Liver (tissue), 8 donors: ENCODE measurements at regions not wholly inside any gene's neighbourhood (a gene's known extent, or its start where the extent isn't known, plus 50 kb on each side); places are given as distances from the start of the nearest gene placed in this dataset.

Experiments
- DNase-seq: peaks from one replicate; pipeline ENCODE4 v3.0.0-alpha.2; 2017; ENCODE audit warnings: low spot score
- H3K27ac ChIP-seq, 2 donors: one replicate each; pipeline ENCODE4 v1.7.0; 2013; ENCODE audit warnings: inconsistent platforms in 2 of 2, low read length in 2 of 2, control low read depth in 1 of 2, low read depth in 1 of 2, mild to moderate bottlenecking in 1 of 2
- H3K27me3 ChIP-seq, 4 donors: one replicate each; pipeline versions ENCODE4 v1.6.1 to v1.7.0; 2013; ENCODE audit warnings: low read length in 3 of 4, inconsistent platforms in 1 of 4, mild to moderate bottlenecking in 1 of 4, moderate library complexity in 1 of 4; ENCODE audit not compliant: control insufficient read depth in 4 of 4, insufficient read depth in 4 of 4
- H3K36me3 ChIP-seq, 4 donors: one replicate each; pipeline versions ENCODE4 v1.6.1 to v1.7.0; 2013; ENCODE audit warnings: low read length in 3 of 4, mild to moderate bottlenecking in 3 of 4, low read depth in 1 of 4, moderate library complexity in 1 of 4; ENCODE audit not compliant: control insufficient read depth in 4 of 4, insufficient read depth in 3 of 4
- H3K4me1 ChIP-seq, 4 donors: one replicate each; pipeline versions ENCODE4 v1.6.1 to v1.7.0; 2013; ENCODE audit warnings: low read length in 3 of 4, mild to moderate bottlenecking in 3 of 4, moderate library complexity in 1 of 4; ENCODE audit not compliant: control insufficient read depth in 4 of 4, insufficient read depth in 4 of 4
- H3K4me3 ChIP-seq, 3 donors: one replicate each; pipeline versions ENCODE4 v1.6.1 to v1.7.0; 2013; ENCODE audit warnings: low read length in 3 of 3, control low read depth in 1 of 3, low read depth in 1 of 3, mild to moderate bottlenecking in 1 of 3
- H3K9ac ChIP-seq, 2 donors: one replicate each; pipeline ENCODE4 v1.7.0; 2013; ENCODE audit warnings: low read length in 2 of 2, mild to moderate bottlenecking in 2 of 2, moderate library complexity in 2 of 2, control low read depth in 1 of 2, low read depth in 1 of 2
- H3K9me3 ChIP-seq, 4 donors: one replicate each; pipeline versions ENCODE4 v1.6.1 to v1.7.0; 2013; ENCODE audit warnings: low read length in 3 of 4; ENCODE audit not compliant: control insufficient read depth in 4 of 4
- ATF3 ChIP-seq: IDR thresholded peaks from 2 replicates; pipeline ENCODE4 v1.6.1; 2016; ENCODE audit warnings: antibody characterized with exemption
- EGR1 ChIP-seq, 2 donors: IDR thresholded peaks; 2 replicates each; pipeline ENCODE4 v1.6.1; 2016 to 2018; ENCODE audit warnings: antibody characterized with exemption in 2 of 2, low read depth in 2 of 2
- FOXA1 ChIP-seq: IDR thresholded peaks from 2 replicates; pipeline ENCODE4 v1.6.1; 2016; ENCODE audit warnings: antibody characterized with exemption
- FOXA2 ChIP-seq: IDR thresholded peaks from 2 replicates; pipeline ENCODE4 v1.6.1; 2016; ENCODE audit warnings: antibody characterized with exemption
- GABPA ChIP-seq, 2 donors: IDR thresholded peaks in 1 of 2; conservative IDR thresholded peaks in 1 of 2; 2 replicates each; pipeline ENCODE4 v1.6.1; 2016; ENCODE audit warnings: antibody characterized with exemption in 2 of 2, mild to moderate bottlenecking in 1 of 2, moderate library complexity in 1 of 2
- HNF4A ChIP-seq, 2 donors: conservative IDR thresholded peaks; 2 replicates each; pipeline ENCODE4 v1.6.1; 2016; ENCODE audit warnings: antibody characterized with exemption in 2 of 2, mild to moderate bottlenecking in 2 of 2
- HNF4G ChIP-seq: IDR thresholded peaks from 2 replicates; pipeline ENCODE4 v1.6.1; 2016; ENCODE audit warnings: antibody characterized with exemption
- JUND ChIP-seq, 2 donors: IDR thresholded peaks; 2 replicates each; pipeline ENCODE4 v1.6.1; 2016; ENCODE audit warnings: antibody characterized with exemption in 2 of 2
- MAX ChIP-seq: IDR thresholded peaks from 2 replicates; pipeline ENCODE4 v1.6.1; 2016; ENCODE audit warnings: antibody characterized with exemption
- RAD21 ChIP-seq, 2 donors: IDR thresholded peaks; 2 replicates each; pipeline ENCODE4 v1.6.1; 2016; ENCODE audit warnings: antibody characterized with exemption in 2 of 2, mild to moderate bottlenecking in 2 of 2
- RXRA ChIP-seq, 2 donors: IDR thresholded peaks; 2 replicates each; pipeline ENCODE4 v1.6.1; 2017 to 2018; ENCODE audit warnings: antibody characterized with exemption in 2 of 2, mild to moderate bottlenecking in 1 of 2
- SP1 ChIP-seq: IDR thresholded peaks from 2 replicates; pipeline ENCODE4 v1.6.1; 2018; ENCODE audit warnings: antibody characterized with exemption, mild to moderate bottlenecking
- TAF1 ChIP-seq: conservative IDR thresholded peaks from 2 replicates; pipeline ENCODE4 v1.6.1; 2016; ENCODE audit warnings: antibody characterized with exemption, mild to moderate bottlenecking
- YY1 ChIP-seq: IDR thresholded peaks from 2 replicates; pipeline ENCODE4 v1.6.1; 2016; ENCODE audit warnings: antibody characterized with exemption, mild to moderate bottlenecking
- ZBTB33 ChIP-seq: IDR thresholded peaks from 2 replicates; pipeline ENCODE4 v1.6.1; 2016; ENCODE audit warnings: antibody characterized with exemption
- WGBS: extraction: QIAGEN DNeasy Blood & Tissue Kit; methylation state at CpG from one replicate; pipeline ENCODE4 v1.1.7; 2013; 5-methylcytosine and 5-hydroxymethylcytosine counted together
- TF ChIP-seq, protein P1 (sequence below): fragments of 150-350 bp; IDR thresholded peaks from 2 replicates; pipeline ENCODE4 v1.5.1; 2017; ENCODE audit warnings: improper control_type of control experiment, low read depth, low read length; ENCODE audit not compliant: missing input control
- TF ChIP-seq, protein P2 (sequence below): IDR thresholded peaks from 2 replicates; pipeline ENCODE4 v1.6.1; 2016; ENCODE audit warnings: antibody characterized with exemption, mild to moderate bottlenecking
- donor health status: healthy.
- donor health status: healthy.
- donor health status: healthy.
- donor health status: healthy.
- donor health status: healthy.

DNA sequence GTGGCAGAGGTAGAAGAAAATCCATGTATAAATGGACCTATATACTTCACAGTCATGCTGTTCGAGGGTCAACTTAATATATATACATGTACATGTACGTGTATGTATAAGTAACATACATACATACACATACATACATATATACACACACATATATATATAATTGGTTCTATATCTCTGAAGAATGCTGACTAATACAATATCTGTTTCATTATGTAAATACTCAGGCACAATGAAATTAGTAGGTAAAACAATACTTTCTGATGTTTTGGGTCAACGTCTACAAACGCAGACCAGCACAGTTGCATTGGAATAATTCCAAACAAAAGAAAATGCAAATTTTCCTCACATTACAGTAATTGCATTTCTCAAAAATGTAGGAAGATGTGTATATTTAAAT is 202.7 kb upstream of the DAAM1 start:
- Histone ChIP-seq H3K27me3 (peaks cover 0 to 4% (median 0%) of the 10 kb centered on the region in 4 donors), H3K4me1 (no peaks in the 10 kb centered on the region), H3K9ac (no peak overlapping the region), H3K4me3 (no peak overlapping the region), H3K36me3 (no peaks in the 10 kb centered on the region), H3K27ac (no peak overlapping the region), H3K9me3 (no peaks in the 10 kb centered on the region)
- TF ChIP-seq FOXA1 (no peak), FOXA2 (no peak), YY1 (no peak), ZBTB33 (no peak), RXRA (IDR thresholded peaks at IDR 0.05) (no peak), ATF3 (no peak), MAX (no peak), SP1 (no peak), HNF4A (conservative IDR thresholded peaks at IDR 0.05) (no peak), HNF4G (no peak), JUND (IDR thresholded peaks at IDR 0.05) (no peak), GABPA (IDR thresholded peaks at IDR 0.05 in 1 of 2, conservative IDR thresholded peaks at IDR 0.05 in 1 of 2) (no peak), EGR1 (IDR thresholded peaks at IDR 0.05; ENCODE audit: low read depth in 2 of 2) (no peak)
- TF ChIP-seq, protein P1, sequence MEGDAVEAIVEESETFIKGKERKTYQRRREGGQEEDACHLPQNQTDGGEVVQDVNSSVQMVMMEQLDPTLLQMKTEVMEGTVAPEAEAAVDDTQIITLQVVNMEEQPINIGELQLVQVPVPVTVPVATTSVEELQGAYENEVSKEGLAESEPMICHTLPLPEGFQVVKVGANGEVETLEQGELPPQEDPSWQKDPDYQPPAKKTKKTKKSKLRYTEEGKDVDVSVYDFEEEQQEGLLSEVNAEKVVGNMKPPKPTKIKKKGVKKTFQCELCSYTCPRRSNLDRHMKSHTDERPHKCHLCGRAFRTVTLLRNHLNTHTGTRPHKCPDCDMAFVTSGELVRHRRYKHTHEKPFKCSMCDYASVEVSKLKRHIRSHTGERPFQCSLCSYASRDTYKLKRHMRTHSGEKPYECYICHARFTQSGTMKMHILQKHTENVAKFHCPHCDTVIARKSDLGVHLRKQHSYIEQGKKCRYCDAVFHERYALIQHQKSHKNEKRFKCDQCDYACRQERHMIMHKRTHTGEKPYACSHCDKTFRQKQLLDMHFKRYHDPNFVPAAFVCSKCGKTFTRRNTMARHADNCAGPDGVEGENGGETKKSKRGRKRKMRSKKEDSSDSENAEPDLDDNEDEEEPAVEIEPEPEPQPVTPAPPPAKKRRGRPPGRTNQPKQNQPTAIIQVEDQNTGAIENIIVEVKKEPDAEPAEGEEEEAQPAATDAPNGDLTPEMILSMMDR, result no peak
- TF ChIP-seq, protein P2, sequence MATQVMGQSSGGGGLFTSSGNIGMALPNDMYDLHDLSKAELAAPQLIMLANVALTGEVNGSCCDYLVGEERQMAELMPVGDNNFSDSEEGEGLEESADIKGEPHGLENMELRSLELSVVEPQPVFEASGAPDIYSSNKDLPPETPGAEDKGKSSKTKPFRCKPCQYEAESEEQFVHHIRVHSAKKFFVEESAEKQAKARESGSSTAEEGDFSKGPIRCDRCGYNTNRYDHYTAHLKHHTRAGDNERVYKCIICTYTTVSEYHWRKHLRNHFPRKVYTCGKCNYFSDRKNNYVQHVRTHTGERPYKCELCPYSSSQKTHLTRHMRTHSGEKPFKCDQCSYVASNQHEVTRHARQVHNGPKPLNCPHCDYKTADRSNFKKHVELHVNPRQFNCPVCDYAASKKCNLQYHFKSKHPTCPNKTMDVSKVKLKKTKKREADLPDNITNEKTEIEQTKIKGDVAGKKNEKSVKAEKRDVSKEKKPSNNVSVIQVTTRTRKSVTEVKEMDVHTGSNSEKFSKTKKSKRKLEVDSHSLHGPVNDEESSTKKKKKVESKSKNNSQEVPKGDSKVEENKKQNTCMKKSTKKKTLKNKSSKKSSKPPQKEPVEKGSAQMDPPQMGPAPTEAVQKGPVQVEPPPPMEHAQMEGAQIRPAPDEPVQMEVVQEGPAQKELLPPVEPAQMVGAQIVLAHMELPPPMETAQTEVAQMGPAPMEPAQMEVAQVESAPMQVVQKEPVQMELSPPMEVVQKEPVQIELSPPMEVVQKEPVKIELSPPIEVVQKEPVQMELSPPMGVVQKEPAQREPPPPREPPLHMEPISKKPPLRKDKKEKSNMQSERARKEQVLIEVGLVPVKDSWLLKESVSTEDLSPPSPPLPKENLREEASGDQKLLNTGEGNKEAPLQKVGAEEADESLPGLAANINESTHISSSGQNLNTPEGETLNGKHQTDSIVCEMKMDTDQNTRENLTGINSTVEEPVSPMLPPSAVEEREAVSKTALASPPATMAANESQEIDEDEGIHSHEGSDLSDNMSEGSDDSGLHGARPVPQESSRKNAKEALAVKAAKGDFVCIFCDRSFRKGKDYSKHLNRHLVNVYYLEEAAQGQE, result no peak
- no peak for DNase-seq
- WGBS, result 86% methylated on average over 4 of the region's 4 CpGs

DNA sequence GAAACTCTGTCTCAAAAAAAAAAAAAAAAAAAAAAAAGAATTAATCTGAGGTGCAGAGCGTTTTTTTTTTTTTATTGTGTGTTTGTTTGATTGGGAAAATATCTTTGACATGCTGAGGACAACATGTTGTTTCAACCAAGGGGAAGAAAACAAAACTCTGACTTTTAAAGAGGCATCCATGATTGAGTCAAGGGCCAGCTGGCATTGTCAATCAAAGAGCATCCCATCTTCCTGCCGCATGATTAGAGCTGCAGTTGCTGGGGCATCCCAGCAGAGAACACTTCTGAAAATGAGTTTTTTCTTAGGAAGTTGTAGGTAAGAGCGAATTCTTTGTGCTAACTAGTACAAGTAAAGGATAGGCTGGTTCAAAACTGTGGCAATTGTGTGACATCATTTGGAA is 200.9 kb upstream of the DAAM1 start:
- no peaks in the 10 kb centered on the region for H3K9me3 ChIP-seq
- no peaks in the 10 kb centered on the region for H3K4me1 ChIP-seq
- 75% methylated on average over 3 of the region's 3 CpGs for WGBS
- no peak for DNase-seq
- peaks cover 0 to 4% (median 0%) of the 10 kb centered on the region in 4 donors for H3K27me3 ChIP-seq
- H3K4me3 ChIP-seq, result no peak overlapping the region
- no peak overlapping the region for H3K27ac ChIP-seq
- H3K9ac ChIP-seq, result no peak overlapping the region
- H3K36me3 ChIP-seq, result no peaks in the 10 kb centered on the region
- TF ChIP-seq FOXA1 (no peak), YY1 (no peak), HNF4A (conservative IDR thresholded peaks at IDR 0.05) (no peak), ZBTB33 (no peak), JUND (IDR thresholded peaks at IDR 0.05) (no peak), RAD21 (IDR thresholded peaks at IDR 0.05) (no peak), FOXA2 (no peak), TAF1 (no peak), RXRA (IDR thresholded peaks at IDR 0.05) (no peak), SP1 (no peak), MAX (no peak), EGR1 (IDR thresholded peaks at IDR 0.05; ENCODE audit: low read depth in 2 of 2) (no peak), GABPA (IDR thresholded peaks at IDR 0.05 in 1 of 2, conservative IDR thresholded peaks at IDR 0.05 in 1 of 2) (no peak)
- TF ChIP-seq, protein P2, result no peak
